ENCODE measurements at regions not wholly inside any gene's neighbourhood (a gene's known extent, or its start where the extent isn't known, plus 50 kb on each side); places are given as distances from the start of the nearest gene placed in this dataset.
"Not testable (repeated sequence)": the region's sequence is repeated elsewhere in the genome, so short reads cannot be mapped to it uniquely, and the experiment has no call there.

DNA sequence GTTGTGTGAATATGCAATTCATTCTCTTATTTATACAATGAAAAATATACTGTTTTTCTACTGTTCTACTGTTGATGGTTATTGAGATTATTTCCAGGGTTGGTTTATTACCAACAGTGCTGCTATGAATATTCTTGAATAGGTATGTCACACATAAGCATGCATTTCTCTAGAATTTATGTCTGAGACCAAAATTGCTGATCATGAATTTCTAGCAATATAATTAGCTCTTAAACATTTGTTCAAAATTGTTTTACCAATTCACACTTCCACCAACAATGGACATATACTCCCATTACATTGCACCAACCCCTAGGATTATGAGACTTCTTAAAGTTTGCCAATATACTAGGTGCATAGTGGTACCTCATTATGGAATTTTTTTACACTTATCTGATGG is 164.1 kb upstream of the KCNQ5 start:
- DNase-seq, result no peak

DNA sequence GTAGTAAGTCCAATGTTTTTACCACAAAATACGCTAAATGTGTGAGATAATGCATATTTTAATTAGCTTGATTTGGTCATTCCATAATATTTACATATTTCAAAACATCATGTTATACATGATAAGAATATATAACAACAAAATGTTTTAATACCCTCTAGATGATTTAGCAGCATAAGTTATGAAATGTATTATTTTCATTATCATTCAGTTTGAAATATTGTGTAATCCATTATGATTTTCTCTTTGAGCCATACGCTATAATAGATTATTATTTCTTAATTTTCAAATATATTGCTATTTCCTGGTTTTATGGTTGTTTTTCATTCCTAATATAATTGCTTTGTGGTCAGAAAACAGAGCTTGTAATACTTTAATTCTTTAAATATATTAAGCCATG is 163.3 kb upstream of the KCNQ5 start:
- DNase-seq, result no peak

DNA sequence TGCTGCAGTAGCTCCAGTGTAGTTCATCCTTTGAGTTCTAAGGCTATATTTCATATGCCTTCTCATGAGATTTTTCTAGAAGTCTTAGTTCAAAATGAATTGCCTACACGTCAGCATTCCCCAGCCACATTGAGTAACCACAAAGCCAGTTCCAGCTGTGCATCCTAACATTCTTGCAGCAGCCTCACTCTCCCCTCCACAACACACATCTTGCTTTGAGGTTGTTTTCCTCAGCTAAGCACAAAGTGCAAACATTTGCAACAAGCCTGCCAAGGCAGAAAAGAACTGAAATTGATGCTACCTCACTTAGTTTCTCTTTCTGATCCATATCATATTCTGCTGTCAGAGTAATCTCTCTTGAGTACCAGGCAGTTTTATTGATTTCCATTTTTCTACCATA is 160.7 kb upstream of the KCNQ5 start:
- DNase-seq, result no peak

DNA sequence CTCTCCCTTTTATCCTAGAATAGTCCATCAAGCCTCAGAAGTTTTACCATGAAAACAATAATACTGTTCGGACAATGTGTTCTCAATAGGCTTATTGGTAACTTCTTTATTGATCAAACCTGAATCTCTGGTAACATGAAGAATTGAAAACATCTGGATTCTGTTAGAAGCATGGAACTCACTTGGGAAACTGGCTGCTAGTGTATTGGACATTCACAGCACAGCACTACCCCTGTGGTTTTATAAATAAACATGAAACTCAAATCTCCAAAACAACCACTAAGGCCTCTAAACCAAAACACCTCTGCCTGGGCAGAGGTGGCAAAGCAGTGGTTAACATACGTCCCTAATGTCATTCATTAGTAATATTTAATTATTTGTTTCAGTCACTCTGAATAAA is 157.6 kb upstream of the KCNQ5 start:
- DNase-seq, result no peak

DNA sequence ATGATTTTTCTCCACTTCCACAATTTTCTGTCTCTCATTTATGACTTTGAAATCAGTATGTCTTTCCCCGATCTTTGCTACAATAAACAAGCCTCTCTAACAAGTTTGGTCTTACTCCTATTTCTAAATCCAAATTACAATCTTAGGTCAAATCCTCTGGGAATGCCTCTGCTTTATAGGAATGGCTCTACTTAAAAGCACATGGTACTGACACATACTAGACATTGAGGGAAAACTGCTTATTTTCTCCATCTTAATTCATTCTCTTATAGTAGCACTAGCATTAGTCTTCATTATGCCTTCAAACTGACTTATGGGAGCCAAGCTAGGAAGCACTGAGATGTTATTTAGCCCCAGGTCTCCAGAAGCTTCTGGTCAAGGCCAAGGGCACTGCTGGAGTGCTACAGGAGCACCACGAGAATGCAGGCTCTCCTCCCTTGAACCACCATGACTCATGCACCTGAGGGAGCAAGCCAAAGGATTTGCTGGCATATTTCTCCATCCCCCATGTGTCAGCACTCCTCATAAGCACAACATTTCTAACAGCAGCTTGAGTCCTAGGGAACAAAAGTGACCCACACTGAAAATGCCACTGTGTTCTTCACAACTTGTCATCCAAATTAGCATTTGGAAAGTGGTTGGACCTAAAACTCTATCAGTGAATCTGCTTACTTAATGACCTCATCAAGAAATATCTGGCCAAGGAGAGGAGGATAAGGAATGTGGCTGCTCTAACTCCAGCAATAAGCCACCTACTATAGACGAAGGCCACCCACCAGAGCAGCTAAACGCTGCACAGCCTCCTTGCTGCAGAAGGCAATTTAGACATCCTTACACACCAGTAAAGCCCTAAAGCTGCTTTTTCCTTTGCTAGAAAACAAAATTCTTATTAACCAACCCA is 156.8 kb upstream of the KCNQ5 start:
- no peak for DNase-seq

DNA sequence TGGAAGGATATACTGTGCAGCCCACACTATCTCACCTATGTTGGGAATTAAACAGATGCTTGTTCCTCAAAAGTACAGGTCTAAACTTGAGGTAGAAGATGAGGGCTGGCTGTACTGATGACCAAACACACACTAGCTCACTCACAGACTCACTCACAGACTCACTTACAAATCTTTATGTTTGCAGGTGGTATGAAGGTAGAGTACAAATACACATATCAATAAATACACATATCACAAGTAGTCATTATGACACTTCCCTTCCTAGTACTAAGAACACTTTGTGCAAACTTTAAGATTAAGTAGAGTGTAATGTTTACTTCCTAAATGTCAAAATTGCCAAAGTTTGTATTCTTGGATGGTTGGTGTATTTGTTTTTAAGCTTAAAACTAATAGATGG is 155.4 kb upstream of the KCNQ5 start:
- DNase-seq, result no peak

DNA sequence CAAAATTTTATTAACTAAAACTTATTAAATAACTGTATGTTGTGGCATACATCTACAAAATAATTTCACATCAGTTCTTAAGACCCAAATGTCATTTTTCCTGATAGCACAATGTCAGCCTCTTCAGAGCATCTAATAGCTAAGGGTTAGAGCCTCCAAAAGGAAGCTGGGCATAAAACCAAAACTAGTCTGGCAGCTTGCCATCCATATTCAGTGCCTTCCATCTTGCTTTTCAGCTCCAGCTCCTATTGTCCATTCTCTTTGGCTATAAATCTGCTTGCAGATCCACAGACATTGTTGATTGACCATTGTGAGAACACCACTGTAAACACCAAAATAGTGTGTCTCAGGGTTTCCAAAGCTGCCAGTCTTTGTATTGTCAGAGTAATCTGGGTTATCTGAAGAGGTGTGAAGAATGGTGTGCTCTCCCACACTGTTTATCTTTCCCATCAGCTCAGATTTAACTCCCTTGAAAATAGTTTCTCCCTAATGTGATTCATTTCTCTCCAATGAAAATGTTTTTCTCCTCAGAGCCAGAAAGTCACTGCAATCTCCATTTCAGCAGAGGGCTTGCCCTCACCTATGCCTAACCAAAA is 154.8 kb upstream of the KCNQ5 start:
- DNase-seq, result no peak

DNA sequence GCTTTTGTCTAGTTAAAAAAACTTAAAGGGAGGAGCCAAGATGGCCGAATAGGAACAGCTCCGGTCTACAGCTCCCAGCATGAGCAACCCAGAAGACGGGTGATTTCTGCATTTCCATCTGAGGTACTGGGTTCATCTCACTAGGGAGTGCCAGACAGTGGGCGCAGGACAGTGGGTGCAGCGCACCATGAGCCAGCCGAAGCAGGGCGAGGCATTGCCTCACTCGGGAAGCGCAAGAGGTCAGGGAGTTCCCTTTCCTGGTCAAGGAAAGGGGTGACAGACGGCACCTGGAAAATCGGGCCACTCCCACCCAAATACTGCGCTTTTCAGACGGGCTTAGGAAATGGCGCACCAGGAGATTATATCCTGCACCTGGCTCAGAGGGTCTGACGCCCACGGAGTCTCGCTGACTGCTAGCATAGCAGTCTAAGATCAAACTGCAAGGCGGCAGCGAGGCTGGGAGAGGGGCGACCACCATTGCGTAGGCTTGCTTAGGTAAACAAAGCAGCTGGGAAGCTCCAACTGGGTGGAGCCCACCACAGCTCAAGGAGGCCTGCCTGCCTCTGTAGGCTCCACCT is 152.4 kb upstream of the KCNQ5 start:
- not testable (repeated sequence) for DNase-seq

DNA sequence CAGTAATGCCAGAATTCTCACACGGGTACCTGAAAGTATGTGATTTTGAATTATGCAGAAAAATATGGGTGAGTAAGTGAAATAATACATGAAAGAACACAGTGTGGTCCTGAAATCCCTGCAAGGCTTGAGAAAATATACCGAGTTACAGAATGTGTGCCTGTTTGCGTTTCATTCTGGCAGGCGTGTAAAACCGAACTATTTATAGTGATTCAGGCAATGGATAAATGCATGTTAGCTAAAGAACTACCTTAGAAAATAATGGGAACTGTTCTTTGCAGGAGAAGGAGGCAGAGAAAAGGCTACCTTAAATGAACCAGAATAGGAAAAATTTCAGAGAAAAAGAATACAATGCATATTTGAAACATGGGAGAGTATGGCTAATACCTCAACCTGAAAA is 145.8 kb upstream of the KCNQ5 start:
- DNase-seq, result no peak

DNA sequence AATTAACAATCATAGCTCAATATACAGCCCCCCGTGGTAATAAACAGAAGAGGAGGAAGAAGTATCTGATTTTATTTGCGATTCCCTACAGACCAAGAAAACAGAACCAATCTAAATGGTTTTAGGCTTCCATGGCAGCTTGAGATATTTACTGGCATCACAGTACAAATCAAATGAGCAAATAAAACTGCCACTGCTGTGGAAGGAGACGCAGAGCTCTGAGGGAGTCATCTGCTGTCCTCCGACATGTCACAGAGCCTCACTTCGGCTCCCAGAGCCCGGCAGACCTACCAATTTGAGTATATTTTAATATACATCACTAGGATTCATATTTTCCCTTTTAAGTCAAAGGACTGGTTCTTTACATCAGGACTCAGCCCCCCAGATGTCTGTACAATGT is 145.2 kb upstream of the KCNQ5 start:
- DNase-seq, result no peak

DNA sequence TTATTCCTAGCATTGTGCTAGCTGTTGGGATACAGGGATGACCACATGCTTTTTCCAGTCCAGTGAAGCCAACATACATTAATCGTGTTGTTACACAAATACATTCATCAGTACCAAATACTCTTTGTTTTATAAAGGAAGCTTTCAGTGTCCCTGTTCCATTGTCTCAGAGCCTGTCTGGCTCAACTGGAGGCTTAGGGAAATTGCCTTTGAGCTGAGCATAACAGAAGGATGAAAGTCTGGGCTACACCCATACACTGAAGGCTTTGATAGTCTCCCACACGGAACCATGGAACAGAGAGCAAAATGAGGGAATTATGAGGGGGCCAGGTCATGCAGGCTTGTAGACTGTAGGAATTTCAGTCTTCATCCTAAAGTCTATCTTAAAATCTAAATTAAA is 126.4 kb upstream of the KCNQ5 start:
- no peak for DNase-seq

DNA sequence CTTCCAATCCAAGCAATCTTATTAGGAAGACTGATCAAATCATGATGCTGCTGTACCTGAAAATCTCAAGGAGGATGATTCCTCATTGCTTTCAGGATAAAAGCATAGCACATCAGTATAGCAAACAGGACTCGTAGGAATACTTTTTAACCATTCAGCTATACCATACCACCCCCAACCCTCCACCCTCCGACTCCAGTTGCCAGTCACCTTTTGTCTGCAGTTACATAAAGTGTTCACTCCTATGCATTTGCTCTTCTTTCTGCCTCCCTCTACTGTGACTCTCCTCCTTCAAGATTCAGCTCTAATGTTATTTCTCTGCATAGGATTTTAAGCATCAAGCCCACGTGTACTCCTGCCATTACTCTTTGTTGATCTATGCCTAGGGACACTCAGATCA is 124.7 kb upstream of the KCNQ5 start:
- DNase-seq, result no peak

DNA sequence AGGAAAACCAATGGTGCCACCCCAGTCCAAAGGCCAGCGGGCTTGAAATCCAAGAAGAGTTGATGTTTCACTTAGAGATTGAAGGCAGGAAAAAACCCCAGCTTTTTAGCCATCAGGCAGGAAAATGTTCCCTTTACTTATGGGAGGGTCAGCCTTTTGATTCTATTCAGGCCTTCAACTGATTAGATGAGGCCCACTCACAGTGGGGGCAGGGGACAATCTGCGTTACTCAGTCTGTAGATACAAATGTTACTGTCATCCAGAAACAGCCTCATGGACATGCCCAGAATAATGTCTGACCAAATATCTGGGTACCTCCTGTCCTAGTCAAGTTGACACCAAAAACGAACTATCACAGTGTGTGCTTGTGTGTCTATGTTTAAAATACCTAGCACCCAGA is 121.2 kb upstream of the KCNQ5 start:
- DNase-seq, result no peak

DNA sequence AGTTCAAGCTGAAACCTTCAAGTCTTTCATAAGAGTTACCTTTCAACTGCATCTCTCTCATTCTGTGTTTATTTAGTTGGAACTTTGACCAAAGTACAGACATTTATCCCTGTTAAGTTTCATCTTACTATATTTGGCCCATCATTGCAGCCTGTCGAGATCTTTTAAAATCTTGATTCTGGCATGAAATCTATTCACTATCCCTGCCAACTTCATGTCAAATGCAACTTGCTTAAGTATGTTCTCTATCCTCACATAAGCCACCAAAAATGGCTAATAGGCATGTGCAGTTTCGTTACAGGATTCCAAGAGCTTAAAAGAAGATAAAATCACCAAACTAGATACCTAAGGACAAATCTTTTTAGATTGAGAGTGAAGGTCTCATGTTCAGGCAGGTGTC is 117.5 kb upstream of the KCNQ5 start:
- DNase-seq, result no peak

DNA sequence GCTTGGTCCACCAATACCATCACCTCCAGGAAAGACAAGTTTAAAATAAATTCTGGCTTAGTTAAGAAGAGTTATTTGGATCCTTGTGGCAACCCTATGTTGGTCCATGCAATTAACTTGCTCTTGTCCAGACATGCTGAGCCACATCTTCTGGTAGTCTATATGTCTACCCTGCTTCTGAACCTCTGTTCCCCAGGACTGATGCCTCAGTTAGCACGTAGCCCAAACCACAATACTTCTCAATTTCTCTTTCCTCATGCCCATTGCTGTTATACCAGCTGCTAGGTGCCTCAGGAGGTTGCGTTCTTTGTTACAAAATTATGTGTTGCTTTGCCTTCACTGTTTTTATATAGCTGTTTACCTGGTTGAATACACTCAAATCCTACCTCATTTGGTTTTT is 116.4 kb upstream of the KCNQ5 start:
- DNase-seq, result no peak

DNA sequence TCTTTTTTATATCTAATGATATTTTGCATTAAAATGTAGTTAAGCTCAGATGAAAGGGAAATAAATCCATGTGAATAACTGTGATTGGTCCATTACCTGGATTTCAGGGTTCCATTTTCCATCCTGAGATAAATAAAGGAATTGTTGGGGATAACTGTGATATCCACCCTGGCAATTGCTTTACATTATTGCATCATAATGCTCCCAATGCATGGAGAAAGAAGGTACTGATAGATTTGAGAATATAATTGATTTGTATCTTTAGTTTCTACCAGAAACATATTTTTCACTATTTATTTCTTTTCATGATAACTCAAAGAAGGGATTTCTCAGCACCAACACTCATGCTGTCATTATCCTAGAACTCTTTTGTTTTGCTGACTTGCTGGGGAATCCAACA is 102.0 kb upstream of the KCNQ5 start:
- no peak for DNase-seq

DNA sequence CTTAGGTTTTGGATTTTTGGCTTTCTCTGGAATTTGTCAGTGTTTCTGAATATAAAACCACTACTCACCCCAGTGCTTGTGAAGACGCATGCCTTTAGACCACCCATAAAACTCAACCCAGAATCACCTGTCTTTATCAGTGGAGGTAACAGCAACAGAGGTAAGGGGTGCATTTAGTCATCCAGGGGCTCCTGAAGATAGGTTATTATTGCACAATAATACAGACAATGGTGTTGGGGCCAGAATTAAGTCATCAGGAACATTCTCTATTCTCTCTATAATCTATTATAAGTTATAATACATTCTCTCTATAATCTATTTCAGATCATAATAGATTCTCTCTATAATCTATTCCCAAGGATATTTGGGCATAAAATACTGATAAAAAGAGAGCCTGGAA is 100.2 kb upstream of the KCNQ5 start:
- DNase-seq, result no peak

DNA sequence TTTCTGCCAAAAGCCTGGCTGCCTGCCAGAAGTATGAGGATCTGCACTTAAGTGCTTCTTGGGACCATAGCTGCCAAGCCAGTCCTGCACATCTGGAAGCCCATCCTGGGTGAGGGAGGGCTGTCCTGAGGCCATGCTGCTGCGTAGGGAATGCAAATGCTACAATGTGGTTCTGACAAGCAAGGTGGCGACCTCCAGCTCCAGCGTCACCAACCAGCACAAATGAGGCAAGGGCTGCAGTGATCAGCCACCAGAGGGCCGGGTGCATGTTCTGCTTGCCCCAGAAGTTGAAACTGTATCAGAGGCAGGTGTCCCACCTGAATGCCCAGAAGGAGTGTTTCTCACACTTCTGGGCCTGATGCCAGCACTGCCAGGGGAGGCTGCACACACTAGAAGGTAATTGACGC is 99.1 kb upstream of the KCNQ5 start:
- peak; percentile 4 for DNase-seq

DNA sequence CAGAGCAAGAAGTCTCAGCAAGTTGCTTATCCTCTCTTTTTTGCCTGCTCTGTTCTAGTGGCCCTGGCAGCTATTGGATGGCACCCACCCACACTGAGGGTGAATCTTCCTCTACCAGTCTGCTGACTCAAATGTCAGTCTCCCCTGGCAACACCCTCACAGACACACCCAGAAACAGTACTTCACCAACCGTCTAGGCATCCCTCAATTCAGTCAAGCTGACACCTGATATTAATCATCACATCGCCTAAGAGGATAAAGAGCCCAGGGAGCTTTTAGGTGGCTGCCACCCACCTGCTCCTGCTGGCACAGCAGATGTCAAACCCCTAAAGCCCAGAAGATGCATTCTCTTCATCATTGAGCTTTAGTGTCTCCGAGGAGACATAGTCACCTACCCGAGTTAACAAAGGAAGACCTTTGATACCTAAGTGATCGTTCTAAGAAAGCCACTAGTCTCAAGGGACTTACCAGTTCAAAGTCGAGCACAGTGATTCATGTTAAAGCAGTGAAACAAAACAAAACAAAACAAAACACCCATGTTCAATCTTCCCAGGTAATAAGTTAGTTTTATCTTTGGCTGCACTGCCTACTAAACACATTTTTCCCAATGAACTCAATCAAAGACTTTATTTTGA is 97.7 kb upstream of the KCNQ5 start:
- no peak for DNase-seq

DNA sequence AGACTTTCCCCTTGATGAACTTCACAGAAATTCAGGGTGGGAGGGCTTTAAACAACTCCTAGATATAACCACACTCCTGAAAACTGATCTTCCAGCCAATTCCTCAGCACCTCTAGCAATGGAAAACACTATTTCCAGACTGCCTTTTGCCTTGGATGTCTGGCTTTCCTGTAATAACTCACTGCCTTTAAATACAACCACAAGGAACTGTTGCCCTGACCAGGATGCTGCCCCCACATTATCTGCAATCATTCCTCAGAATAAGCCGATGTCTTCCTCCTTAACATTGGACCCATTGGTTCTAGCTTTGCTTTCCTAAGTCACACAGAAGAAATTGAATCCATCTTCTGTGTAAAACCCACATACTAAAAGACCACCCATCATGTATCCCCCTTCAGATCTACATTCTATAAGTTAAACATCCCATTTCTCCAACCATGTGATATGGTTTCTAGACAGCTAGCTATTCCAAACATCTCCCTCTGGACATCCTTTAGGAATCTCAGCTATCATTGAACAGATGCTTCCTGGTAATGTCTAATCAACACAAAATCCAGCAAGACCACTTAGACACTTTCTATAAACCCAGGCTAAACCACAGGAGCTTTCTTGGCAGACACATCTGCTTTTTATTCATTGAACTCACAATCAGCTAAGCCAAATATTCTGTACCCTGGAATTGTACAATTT is 95.9 kb upstream of the KCNQ5 start:
- DNase-seq, result no peak

DNA sequence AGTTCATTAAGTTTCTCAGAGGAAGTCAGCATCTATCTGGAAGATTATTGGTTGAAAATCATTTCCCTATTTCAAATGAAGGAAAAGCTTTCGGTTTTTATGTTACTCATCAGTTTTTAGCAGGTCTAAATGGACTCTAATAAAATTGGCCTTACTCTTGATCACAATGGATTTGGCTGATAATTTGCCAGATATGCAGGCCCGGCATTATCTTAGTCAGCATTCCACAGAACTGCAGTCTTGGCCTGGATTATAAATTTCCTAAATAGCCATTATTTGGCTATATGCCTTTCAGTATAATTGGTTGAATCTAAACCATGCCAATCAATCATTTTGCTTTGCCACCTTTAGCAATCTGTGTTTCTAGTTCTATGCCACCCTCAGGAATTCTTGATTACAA is 91.7 kb upstream of the KCNQ5 start:
- DNase-seq, result no peak

DNA sequence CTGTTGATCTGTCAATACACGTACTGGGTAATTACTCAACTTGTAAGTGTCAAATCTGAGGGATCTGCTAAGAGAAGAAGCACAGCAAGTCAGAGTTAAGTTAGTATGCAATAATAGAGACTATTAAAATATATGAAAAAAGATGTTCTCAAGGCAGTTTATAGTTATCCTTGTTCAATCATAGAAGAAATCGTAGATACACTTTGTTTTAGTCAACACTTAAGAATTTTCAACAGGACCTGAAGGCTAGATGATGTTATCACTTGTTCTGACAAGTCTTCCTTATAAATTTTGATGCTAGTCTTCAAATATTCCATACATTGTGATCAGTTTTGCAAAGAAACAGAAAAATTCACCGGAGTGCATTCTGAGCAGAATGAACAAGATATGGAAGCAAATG is 91.1 kb upstream of the KCNQ5 start:
- DNase-seq, result no peak

DNA sequence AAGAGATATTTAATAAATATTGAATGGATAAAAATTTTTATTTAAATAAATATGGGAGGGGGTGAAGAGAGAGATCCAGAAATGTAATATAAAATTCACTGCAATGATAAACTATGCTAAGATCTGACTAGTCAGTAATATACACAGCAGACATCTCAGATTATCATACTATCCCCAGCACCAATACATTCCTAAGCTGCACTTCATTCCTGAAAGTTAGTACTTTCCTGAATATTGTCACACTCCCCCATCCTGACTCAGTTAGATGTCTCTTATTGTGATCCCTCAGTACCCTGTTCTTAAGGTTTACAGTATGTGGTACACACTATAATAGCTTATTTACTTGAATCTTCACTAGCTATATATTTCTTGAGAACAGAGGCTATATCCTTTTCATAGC is 88.3 kb upstream of the KCNQ5 start:
- DNase-seq, result no peak
